ENCODE measurements at regions not wholly inside any gene's neighbourhood (a gene's known extent, or its start where the extent isn't known, plus 50 kb on each side); places are given as distances from the start of the nearest gene placed in this dataset.

DNA sequence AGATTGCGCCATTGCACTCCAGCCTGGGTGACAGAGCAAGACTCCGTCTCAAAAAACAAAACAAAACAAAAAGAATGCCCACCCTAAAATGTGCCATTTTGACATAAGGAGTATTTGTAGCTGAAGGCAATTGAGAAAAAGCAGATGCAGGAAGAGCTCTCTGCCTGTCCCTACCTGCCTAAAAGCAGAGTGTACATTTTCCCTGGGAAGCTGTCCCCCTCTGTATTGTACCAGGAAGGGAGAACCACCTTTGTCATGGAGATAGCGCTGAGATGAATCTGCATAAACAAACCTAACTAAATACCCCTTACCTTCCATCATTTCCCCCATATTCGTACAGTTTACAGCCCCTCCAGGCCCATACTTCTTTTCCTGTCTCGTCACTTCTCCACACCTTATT, 94.4 kb upstream of the SLC45A1 start:
- H3K79me2 ChIP-seq, result no peaks in the 10 kb centered on the region
- no peaks in the 10 kb centered on the region for H3K27me3 ChIP-seq
- H3K4me3 ChIP-seq, result no peak overlapping the region
- no peak for DNase-seq (ENCODE audit: low spot score)
- H3K9me3 ChIP-seq (ENCODE audit: low read depth), result no peaks in the 10 kb centered on the region
- no peaks in the 10 kb centered on the region for H4K20me1 ChIP-seq (ENCODE audit: insufficient read depth, poor library complexity, severe bottlenecking)
- no peaks in the 10 kb centered on the region for H3K4me1 ChIP-seq (ENCODE audit: insufficient read depth)
- H2AFZ ChIP-seq, result no peak overlapping the region
- no peak overlapping the region for H3K4me2 ChIP-seq
- TF ChIP-seq EZH2 (IDR thresholded peaks at IDR 0.05; ENCODE audit: borderline replicate concordance), result no peak
- TF ChIP-seq CTCF (IDR thresholded peaks at IDR 0.05; ENCODE audit: poor library complexity), result no peak
- TF ChIP-seq EZH2phosphoT487 (IDR thresholded peaks at IDR 0.05; ENCODE audit: low read depth, severe bottlenecking, unreplicated experiment), result no peak
- 77% methylated on average over 5 of the region's 5 CpGs for WGBS (ENCODE audit: low lambda C conversion rate, missing lambda C conversion rate)
- no peak overlapping the region for H3K27ac ChIP-seq
- H3K9me2 ChIP-seq (replicated peaks; ENCODE audit: insufficient read depth), result no peaks in the 10 kb centered on the region
- no peaks in the 10 kb centered on the region for H3K36me3 ChIP-seq (replicated peaks; ENCODE audit: insufficient read depth, low read depth)

- Histone ChIP-seq H4K20me1 (ENCODE audit: insufficient read depth, poor library complexity, severe bottlenecking) (no peaks in the 10 kb centered on the region), H3K27ac (no peak overlapping the region), H2AFZ (no peak overlapping the region), H3K9me2 (replicated peaks; ENCODE audit: insufficient read depth) (no peaks in the 10 kb centered on the region), H3K4me2 (no peak overlapping the region), H3K27me3 (no peaks in the 10 kb centered on the region), H3K4me3 (no peak overlapping the region), H3K79me2 (no peaks in the 10 kb centered on the region), H3K9me3 (ENCODE audit: low read depth) (no peaks in the 10 kb centered on the region), H3K36me3 (replicated peaks; ENCODE audit: insufficient read depth, low read depth) (no peaks in the 10 kb centered on the region), H3K4me1 (ENCODE audit: insufficient read depth) (peaks cover under 1% of the 10 kb centered on the region)
- no peak for DNase-seq (ENCODE audit: low spot score)
- WGBS (ENCODE audit: low lambda C conversion rate, missing lambda C conversion rate), result 94% methylated on average over 10 of the region's 10 CpGs
- TF ChIP-seq CTCF (IDR thresholded peaks at IDR 0.05; ENCODE audit: poor library complexity), result no peak
- no peak for TF ChIP-seq EZH2 (IDR thresholded peaks at IDR 0.05; ENCODE audit: borderline replicate concordance)
- TF ChIP-seq EZH2phosphoT487 (IDR thresholded peaks at IDR 0.05; ENCODE audit: low read depth, severe bottlenecking, unreplicated experiment), result no peak
Measured at GRCh38 chr1:8222789-8223188, 95.1 kb upstream of the SLC45A1 start.

- Histone ChIP-seq H3K9me3 (ENCODE audit: low read depth) (no peaks in the 10 kb centered on the region), H4K20me1 (ENCODE audit: insufficient read depth, poor library complexity, severe bottlenecking) (no peaks in the 10 kb centered on the region), H3K36me3 (replicated peaks; ENCODE audit: insufficient read depth, low read depth) (no peaks in the 10 kb centered on the region), H3K4me2 (no peak overlapping the region), H2AFZ (no peak overlapping the region), H3K9me2 (replicated peaks; ENCODE audit: insufficient read depth) (no peaks in the 10 kb centered on the region), H3K27ac (no peak overlapping the region), H3K4me3 (no peak overlapping the region), H3K27me3 (no peaks in the 10 kb centered on the region), H3K79me2 (no peaks in the 10 kb centered on the region), H3K4me1 (ENCODE audit: insufficient read depth) (peaks cover 13% of the 10 kb centered on the region)
- no peak for TF ChIP-seq EZH2 (IDR thresholded peaks at IDR 0.05; ENCODE audit: borderline replicate concordance)
- TF ChIP-seq EZH2phosphoT487 (IDR thresholded peaks at IDR 0.05; ENCODE audit: low read depth, severe bottlenecking, unreplicated experiment), result no peak
- no peak for DNase-seq (ENCODE audit: low spot score)
- 95% methylated on average over 4 of the region's 4 CpGs for WGBS (ENCODE audit: low lambda C conversion rate, missing lambda C conversion rate)
Measured at GRCh38 chr1:8219530-8219929, 98.4 kb upstream of the SLC45A1 start.

GRCh38 chr1:8218351-8219092, 99.4 kb upstream of the SLC45A1 start:
- H4K20me1 ChIP-seq (ENCODE audit: insufficient read depth, poor library complexity, severe bottlenecking), result no peaks in the 10 kb centered on the region
- DNase-seq (ENCODE audit: low spot score), result no peak
- no peaks in the 10 kb centered on the region for H3K9me3 ChIP-seq (ENCODE audit: low read depth)
- no peaks in the 10 kb centered on the region for H3K36me3 ChIP-seq (replicated peaks; ENCODE audit: insufficient read depth, low read depth)
- no peak overlapping the region for H3K4me2 ChIP-seq
- H3K4me1 ChIP-seq (ENCODE audit: insufficient read depth), result peaks cover 13% of the 10 kb centered on the region
- H3K27ac ChIP-seq, result no peak overlapping the region
- no peak for TF ChIP-seq EZH2 (IDR thresholded peaks at IDR 0.05; ENCODE audit: borderline replicate concordance)
- TF ChIP-seq CTCF (IDR thresholded peaks at IDR 0.05; ENCODE audit: poor library complexity), result no peak
- no peak for TF ChIP-seq EZH2phosphoT487 (IDR thresholded peaks at IDR 0.05; ENCODE audit: low read depth, severe bottlenecking, unreplicated experiment)
- WGBS (ENCODE audit: low lambda C conversion rate, missing lambda C conversion rate), result 79% methylated on average over 10 of the region's 10 CpGs
- H3K27me3 ChIP-seq, result no peaks in the 10 kb centered on the region
- no peak overlapping the region for H3K4me3 ChIP-seq
- no peaks in the 10 kb centered on the region for H3K9me2 ChIP-seq (replicated peaks; ENCODE audit: insufficient read depth)
- no peak overlapping the region for H2AFZ ChIP-seq
- H3K79me2 ChIP-seq, result no peaks in the 10 kb centered on the region

All from hepatocyte (in vitro differentiated cells).